ENCODE measurements at regions not wholly inside any gene's neighbourhood (a gene's known extent, or its start where the extent isn't known, plus 50 kb on each side); places are given as distances from the start of the nearest gene placed in this dataset.
A peak's percentile ranks its signal among the peaks of the same experiment; 100 is the strongest.

DNA sequence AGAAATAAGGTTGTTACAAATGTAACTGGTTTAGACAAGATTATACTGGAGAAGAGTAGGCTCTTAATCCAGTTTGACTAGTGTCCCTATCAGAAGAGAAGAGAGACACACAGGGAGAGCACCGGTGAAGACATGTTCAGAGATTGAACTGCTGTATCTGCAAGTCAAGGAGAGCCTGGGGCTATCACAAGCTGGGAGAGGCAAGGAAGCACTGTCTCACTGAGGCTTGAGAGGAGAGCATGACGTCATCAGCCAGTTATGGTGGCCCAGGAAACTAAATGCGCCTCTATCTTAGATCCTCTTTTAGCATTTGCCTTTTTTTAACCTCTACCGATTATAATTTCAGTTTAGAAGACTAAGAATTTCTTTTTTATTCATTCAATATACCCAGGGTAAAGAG lies 583.4 kb downstream of the TRAM1L1 start:
- TF ChIP-seq BCL11B (tag by site-specific recombination; IDR thresholded peaks at IDR 0.05; ENCODE audit: low read depth): no peak
- TF ChIP-seq ATF2 (tag by site-specific recombination; IDR thresholded peaks at IDR 0.05; ENCODE audit: low read depth): peak; percentile 76
- H3K36me3 ChIP-seq (ENCODE audit: control insufficient read depth in 2 of 2, insufficient read depth in 1 of 2, low read length in 2 of 2): no peaks in the 10 kb centered on the region
- ChIA-PET CTCF (no interaction called here), POLR2A (no interaction called here)
- H3K4me3 ChIP-seq (ENCODE audit: low read depth, low read length): no peak overlapping the region
- H3K9me3 ChIP-seq (ENCODE audit: control insufficient read depth, insufficient read depth, low read depth, low read length): no peaks in the 10 kb centered on the region
- H3K4me1 ChIP-seq (ENCODE audit: control insufficient read depth, insufficient read depth, low read length): no peaks in the 10 kb centered on the region
- no peak overlapping the region for H3K27ac ChIP-seq (ENCODE audit: extremely low read depth, low read depth, low read length)

GRCh38 chr4:116500225-116500624 lies 585.2 kb downstream of the TRAM1L1 start:
- Histone ChIP-seq H3K4me3 (ENCODE audit: low read depth, low read length) (no peak overlapping the region), H3K36me3 (ENCODE audit: control insufficient read depth in 2 of 2, insufficient read depth in 1 of 2, low read length in 2 of 2) (no peaks in the 10 kb centered on the region), H3K27ac (ENCODE audit: extremely low read depth, low read depth, low read length) (no peak overlapping the region), H3K4me1 (ENCODE audit: control insufficient read depth, insufficient read depth, low read length) (no peaks in the 10 kb centered on the region), H3K9me3 (ENCODE audit: control insufficient read depth, insufficient read depth, low read depth, low read length) (no peaks in the 10 kb centered on the region)
- CTCF ChIA-PET: no interaction called here
- POLR2A ChIA-PET: no interaction called here
- TF ChIP-seq HOXC10 (CRISPR knock-in tag; IDR thresholded peaks at IDR 0.05) (no peak), ZNF274 (IDR thresholded peaks at IDR 0.05; ENCODE audit: low read length) (no peak), ZNF274 (tag by site-specific recombination; IDR thresholded peaks at IDR 0.05; ENCODE audit: borderline replicate concordance) (no peak), PRDM4 (tag by site-specific recombination; IDR thresholded peaks at IDR 0.05) (no peak), ZNF112 (tag by site-specific recombination; IDR thresholded peaks at IDR 0.05) (no peak), ZFHX2 (tag by site-specific recombination; conservative IDR thresholded peaks at IDR 0.05) (no peak), ZNF558 (tag by site-specific recombination; IDR thresholded peaks at IDR 0.05) (no peak), ZNF777 (tag by site-specific recombination; IDR thresholded peaks at IDR 0.05; ENCODE audit: borderline replicate concordance) (no peak), ZNF184 (tag by site-specific recombination; IDR thresholded peaks at IDR 0.05) (no peak), OSR2 (tag by site-specific recombination; IDR thresholded peaks at IDR 0.05) (no peak), EGR2 (tag by site-specific recombination; IDR thresholded peaks at IDR 0.05; ENCODE audit: low read depth) (no peak), ZNF133 (tag by site-specific recombination; IDR thresholded peaks at IDR 0.05) (no peak)
- TF ChIP-seq, protein P1, sequence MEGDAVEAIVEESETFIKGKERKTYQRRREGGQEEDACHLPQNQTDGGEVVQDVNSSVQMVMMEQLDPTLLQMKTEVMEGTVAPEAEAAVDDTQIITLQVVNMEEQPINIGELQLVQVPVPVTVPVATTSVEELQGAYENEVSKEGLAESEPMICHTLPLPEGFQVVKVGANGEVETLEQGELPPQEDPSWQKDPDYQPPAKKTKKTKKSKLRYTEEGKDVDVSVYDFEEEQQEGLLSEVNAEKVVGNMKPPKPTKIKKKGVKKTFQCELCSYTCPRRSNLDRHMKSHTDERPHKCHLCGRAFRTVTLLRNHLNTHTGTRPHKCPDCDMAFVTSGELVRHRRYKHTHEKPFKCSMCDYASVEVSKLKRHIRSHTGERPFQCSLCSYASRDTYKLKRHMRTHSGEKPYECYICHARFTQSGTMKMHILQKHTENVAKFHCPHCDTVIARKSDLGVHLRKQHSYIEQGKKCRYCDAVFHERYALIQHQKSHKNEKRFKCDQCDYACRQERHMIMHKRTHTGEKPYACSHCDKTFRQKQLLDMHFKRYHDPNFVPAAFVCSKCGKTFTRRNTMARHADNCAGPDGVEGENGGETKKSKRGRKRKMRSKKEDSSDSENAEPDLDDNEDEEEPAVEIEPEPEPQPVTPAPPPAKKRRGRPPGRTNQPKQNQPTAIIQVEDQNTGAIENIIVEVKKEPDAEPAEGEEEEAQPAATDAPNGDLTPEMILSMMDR (tag by site-specific recombination; IDR thresholded peaks at IDR 0.05): no peak

- H3K4me3 ChIP-seq (ENCODE audit: low read depth, low read length): no peak overlapping the region
- no peaks in the 10 kb centered on the region for H3K4me1 ChIP-seq (ENCODE audit: control insufficient read depth, insufficient read depth, low read length)
- H3K27ac ChIP-seq (ENCODE audit: extremely low read depth, low read depth, low read length): no peak overlapping the region
- CTCF ChIA-PET: no interaction called here
- no peaks in the 10 kb centered on the region for H3K9me3 ChIP-seq (ENCODE audit: control insufficient read depth, insufficient read depth, low read depth, low read length)
- POLR2A ChIA-PET: no interaction called here
- TF ChIP-seq ZNF561 (tag by site-specific recombination; IDR thresholded peaks at IDR 0.05; ENCODE audit: borderline replicate concordance): no peak
- no peaks in the 10 kb centered on the region for H3K36me3 ChIP-seq (ENCODE audit: control insufficient read depth in 2 of 2, insufficient read depth in 1 of 2, low read length in 2 of 2)
Observed at GRCh38 chr4:116489739-116490138, 595.6 kb downstream of the TRAM1L1 start.
